ENCODE measurements at regions not wholly inside any gene's neighbourhood (a gene's known extent, or its start where the extent isn't known, plus 50 kb on each side); places are given as distances from the start of the nearest gene placed in this dataset.

DNA sequence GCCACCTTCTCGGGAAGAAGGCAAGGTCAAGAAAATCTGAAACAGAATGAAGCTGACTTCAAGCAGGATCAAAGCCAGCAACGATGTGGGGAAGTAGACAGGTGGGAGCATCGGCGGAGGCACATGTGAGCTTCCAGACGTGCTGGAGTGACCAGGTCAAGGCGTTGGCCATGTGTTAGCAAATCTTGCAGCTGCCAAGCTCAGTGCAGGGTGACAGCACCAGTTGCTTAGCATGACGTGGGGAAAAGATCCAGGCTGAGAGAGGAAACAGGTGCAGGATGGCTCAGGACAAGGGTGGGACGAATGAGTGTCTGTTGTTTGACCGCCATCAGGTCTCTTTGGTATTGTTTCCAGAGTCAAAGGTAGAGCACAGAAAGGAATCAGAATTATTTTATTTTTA lies 92.3 kb downstream of the TNFSF13B start:
- TF ChIP-seq EZH2 (IDR thresholded peaks at IDR 0.05) (no peak), POLR2AphosphoS5 (IDR thresholded peaks at IDR 0.05; ENCODE audit: borderline replicate concordance, low read depth, low read length) (no peak)

Measured in SK-N-MC (cell line).